ENCODE measurements at regions not wholly inside any gene's neighbourhood (a gene's known extent, or its start where the extent isn't known, plus 50 kb on each side); places are given as distances from the start of the nearest gene placed in this dataset.
A peak's percentile ranks its signal among the peaks of the same experiment; 100 is the strongest.
"Not testable (repeated sequence)": the region's sequence is repeated elsewhere in the genome, so short reads cannot be mapped to it uniquely, and the experiment has no call there.

- no peak for DNase-seq
Observed at GRCh38 chr4:60619531-60620305, 580.4 kb upstream of the ADGRL3 start.

DNA sequence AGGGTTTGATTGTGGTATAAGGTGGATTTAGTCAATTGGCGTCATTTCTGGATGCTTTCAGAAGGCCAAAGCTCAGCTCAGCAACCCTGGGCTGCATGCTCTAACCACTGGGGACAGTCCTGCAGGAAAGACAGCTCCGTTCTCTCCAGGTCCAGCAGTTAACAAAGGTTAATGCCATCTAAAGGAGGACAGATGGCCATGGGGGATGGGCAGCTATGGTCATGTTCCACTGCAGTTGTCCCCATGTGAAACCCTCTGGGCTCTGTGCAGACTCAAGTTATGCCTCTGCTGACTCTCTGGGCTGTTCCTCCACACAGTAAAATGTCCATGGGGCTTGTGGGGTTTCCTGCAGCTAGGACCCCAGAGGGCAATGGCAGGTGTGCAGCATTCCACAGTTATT is 562.1 kb upstream of the ADGRL3 start:
- DNase-seq: no peak

DNA sequence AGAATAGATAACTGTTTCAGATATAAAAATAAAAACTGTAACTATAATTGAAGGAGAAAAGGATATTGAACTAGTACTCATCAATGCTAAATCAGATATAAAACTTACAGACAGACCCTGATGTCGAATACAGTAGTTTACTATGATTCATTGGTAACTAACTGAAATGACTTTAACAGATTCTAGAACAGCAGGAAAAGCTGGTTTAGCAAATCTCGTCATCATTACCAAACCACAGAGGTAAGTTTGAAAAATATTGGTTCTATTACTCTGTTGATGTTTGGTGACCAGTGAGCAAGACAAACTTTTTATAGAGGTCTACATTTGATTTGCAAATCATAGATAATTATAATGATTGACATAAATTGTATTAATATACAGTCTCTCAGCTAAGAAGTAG is 551.4 kb upstream of the ADGRL3 start:
- no peak for DNase-seq

GRCh38 chr4:60652933-60653332 is 547.2 kb upstream of the ADGRL3 start:
- DNase-seq: no peak

DNA sequence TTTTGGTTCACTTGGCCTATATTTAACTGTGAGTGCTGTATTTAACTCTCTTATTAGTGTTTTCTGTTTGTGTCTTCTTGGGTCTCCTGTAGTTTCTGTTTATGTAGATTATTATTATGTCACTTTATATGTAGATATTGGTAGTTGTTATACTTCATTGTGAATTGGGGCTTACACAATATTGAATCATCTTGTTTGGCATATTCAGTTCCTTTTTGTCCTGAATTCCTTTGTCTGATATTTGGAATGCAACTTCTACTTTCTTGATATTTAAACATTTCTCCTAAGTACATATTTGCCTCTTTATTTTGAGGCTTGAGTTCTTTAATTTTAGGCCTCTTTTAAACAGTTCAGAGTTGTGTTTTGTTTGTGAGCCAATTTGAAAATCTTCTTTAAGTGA is 544.8 kb upstream of the ADGRL3 start:
- DNase-seq: no peak

DNA sequence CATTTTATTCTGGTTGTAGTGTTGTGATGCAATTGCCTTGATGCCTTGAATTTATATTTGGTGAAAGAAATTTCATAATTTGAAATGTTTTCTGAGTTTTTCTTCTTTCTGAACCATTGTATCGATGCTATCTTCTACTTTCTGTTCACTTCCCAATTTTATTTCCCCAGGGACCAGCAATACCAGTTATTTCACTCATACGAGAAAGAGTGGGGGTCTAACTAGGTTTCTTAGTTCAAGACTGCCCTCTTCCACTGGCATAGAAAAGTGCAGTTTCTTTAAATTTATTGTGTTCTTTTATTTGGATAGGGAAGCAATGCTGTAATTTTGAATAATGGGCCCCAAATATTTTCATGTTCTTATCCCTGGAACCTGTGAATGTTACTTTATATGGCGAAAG is 544.0 kb upstream of the ADGRL3 start:
- DNase-seq: no peak

DNA sequence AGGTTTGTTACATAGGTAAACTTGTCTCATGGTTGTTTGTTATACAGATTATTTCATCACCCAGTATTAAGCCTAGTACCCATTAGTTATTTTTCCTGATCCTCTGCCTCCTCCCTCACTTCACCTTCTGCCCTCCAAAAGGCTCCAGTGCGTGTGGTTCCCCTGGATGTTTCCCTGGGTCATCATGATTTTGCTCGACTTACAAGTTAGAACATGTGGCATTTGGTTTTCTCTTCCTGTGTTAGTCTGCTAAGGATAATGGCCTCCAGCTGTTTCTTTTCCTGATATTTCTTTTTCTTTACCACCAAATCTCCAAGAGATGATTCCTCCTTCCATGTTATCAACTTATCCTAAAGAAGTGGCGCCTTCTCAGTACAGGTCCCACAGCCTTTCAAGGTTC is 543.1 kb upstream of the ADGRL3 start:
- DNase-seq: no peak

DNA sequence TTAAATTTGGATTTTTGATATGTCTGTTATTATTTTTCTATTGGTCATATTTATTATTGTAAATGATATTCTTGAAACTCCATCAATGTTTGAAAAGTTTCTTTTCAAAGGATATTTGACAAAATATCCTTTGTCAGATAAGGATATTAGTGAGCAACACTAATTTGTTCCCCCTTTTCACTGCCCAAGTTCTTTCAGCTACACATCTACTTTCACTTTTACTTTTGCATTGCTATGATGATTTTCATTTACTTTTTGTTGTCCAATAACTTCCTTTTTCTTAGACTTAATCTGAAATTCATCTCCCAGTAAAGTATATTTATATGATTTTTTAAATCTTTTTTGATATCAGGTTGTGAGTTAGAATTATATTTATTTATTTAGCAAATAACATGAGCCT is 542.3 kb upstream of the ADGRL3 start:
- no peak for DNase-seq

DNA sequence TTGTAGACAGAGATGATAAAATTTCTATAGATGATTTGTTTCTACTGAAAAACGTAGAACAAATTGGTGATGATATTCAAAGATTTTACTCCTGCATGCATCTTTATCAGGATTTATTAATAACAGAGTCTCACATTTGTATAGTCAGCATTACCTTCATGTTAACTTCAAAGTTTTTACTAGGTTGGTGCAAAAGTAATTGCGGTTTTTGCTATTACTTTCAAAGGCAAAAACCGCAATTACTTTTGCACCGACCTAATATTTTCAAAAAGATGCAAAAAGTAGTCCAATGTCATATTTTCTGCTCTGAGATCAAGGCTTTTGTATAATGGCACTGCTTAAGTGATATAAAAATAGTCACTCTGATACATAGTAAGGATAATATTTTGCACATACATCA is 536.4 kb upstream of the ADGRL3 start:
- no peak for DNase-seq

DNA sequence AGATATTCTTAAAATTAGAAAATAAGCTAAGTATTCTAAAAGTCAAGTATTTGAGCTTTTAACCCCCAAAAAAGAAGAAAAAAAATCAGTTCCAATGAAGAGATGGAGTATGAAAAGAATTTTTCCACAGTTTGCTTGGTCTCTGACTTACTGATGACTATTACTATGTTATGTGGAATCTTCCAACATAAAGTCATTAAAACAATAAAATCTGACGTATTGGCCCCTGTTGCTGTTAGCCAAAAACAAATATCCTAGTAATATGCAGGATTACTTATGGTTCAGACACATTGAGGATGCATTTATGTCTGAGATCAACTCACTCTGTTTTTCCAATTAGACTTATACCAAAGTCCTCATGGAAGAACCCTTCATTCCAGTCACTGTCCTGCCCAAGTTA is 517.2 kb upstream of the ADGRL3 start:
- DNase-seq: no peak

DNA sequence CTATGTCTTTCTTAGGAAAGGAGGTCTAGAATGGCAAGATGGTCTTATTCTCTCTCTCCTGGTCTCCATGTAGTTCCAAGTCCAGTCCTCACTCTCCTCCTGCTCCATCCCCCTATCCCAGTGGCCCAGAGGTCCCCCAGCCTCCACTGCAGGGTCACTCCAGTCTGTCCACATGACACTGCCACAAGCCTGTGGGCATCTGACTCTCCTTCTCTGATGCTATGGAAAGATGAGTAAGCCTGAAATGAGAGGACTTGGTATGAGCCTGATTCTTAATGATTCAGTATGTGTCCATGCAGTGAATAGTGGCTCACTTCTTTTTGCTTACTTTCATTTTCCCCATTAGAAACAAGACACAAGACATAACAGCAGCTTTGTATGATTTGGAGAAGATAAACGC is 516.8 kb upstream of the ADGRL3 start:
- no peak for DNase-seq

DNA sequence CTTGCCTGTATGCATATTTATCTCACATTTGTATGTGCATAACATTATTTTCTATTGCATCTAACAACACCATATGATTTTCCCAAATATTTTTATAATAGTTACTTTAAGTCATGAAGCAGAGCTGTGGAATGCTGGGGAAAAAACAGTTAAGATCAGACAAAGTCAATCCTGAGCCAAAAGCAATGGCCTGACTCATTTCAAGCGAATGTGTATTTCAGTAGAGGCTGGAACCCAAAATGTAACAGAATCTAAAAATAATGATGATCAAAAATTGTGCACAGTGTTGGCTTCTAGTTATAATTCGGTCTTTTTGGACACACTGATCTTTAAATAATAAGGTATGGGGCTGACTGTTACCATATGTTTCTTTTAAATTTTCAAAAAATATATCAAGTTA is 516.2 kb upstream of the ADGRL3 start:
- DNase-seq: peak; percentile 40 to 67

DNA sequence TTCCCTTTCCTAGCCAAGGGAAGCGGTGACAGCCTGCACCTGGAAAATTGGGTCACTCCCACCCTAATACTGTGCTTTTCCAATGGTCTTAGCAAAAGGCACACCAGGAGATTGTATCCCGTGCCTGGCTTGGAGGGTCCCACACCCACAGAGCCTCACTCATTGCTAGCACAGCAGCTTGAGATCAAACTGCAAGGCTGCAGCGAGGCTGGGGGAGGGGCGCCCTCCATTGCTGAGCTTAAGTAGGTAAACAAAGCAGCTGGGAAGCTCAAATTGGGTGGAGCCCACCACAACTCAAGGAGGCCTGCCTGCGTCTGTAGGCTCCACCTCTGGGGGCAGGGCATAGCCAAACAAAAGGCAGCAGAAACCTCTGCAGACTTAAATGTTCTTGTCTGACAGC is 504.1 kb upstream of the ADGRL3 start:
- DNase-seq: not testable (repeated sequence)

DNA sequence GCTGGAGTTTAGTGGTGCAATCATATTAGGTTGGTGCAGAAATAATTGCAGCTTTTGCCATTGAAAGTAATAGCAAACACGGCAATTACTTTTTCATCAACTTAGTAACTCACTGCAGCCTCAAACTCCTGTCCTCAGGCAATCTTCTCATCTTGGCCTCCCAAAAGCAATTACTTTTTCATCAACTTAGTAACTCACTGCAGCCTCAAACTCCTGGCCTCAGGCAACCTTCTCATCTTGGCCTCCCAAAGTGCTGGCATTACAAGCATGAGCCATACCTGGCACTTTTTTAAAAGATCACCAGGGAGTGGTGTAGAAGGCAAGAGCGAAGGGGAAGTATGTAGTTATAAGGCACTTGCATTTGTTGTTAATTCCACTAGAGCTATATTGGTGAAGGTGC is 491.1 kb upstream of the ADGRL3 start:
- DNase-seq: no peak

DNA sequence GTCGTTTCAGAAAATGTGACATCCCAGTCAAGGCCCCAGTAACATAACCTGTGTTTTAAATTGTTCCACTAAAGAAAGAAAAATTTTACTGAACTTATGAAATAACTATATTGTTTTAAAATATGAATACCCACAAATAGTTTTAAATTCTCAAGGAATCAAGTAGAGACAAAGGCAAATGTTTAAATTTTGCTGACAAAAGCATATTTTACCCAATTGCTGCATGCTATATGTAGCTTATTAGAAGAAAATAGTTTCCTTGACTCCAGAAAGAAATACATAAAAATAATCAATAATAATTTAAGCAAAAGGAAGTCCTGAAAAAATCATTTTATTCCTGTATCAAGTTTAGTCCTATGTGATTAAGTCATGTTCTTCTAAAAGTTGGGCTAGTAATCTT is 481.3 kb upstream of the ADGRL3 start:
- DNase-seq: no peak

DNA sequence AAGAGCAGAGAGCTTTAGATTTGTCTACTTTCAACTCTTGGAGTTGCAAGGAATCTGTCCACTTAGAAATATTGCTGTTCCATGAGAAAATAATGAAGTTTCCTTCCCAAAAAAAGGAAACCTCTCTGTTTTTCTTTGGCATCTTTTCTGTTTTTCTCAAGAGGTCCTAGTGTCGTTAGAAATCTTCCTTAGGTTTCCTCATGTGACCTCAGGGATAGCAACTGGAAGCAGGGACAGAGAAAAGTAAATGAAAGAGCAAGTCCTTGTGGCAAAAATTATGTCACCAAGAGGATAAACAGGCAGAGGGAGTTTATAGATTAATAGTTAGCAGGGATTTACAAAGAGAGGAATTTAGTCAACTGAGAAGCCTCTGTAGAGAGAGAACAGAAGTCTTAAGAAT is 478.4 kb upstream of the ADGRL3 start:
- DNase-seq: no peak

DNA sequence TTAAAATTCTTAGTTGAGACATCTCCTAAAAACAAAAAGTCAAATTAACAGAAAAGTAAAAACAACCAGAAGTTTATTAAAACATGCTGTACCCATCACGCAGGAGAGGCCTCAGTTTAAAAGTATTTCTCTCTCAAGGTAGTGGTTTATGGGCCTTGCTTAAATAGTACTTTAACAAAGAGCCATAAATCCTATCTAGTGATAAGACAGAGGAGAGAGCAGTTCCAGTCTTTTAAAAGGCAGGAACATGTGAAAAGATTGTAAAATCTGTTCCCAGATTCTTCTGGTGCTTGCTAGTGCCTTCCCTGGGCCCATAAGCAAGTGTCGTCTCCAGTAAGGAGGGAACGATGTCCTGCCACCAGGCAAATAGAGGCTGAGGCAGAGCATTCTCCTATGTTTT is 476.3 kb upstream of the ADGRL3 start:
- DNase-seq: no peak

GRCh38 chr4:60724623-60725022 is 475.5 kb upstream of the ADGRL3 start:
- no peak for DNase-seq

DNA sequence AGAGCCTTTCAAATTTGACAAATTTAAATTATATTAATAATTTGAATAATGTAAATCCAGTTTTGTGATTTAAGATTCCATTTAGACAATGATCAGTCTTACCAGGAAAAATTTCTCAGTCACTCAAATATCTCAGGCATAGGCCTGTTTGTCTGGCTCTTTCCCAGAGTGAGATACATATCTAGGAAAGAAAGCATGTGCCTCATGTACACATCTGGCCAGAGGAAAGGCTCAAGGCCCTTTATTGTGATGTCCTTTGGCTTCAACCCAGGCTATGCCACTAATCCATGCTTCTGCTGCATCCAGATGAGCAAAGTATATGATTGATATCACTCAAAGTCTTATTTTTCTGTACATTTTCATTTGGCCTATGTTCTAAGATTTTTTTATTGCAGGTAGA is 473.3 kb upstream of the ADGRL3 start:
- DNase-seq: no peak

GRCh38 chr4:60729194-60729593 is 470.9 kb upstream of the ADGRL3 start:
- no peak for DNase-seq

DNA sequence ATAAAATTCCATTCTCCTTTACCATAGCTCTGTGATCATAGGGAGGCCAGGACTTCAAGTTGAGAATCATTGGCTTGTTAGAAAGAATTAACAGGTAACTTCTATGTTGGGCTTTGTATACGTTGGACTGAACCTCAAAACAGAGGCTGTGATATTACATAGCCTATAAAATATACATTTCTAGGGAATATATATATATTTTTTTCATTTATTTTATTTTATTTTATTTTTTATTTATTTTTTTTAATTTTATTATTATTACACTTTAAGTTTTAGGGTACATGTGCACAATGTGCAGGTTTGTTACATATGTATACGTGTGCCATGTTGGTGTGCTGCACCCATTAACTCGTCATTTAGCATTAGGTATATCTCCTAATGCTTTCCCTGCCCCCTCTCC is 470.4 kb upstream of the ADGRL3 start:
- not testable (repeated sequence) for DNase-seq

DNA sequence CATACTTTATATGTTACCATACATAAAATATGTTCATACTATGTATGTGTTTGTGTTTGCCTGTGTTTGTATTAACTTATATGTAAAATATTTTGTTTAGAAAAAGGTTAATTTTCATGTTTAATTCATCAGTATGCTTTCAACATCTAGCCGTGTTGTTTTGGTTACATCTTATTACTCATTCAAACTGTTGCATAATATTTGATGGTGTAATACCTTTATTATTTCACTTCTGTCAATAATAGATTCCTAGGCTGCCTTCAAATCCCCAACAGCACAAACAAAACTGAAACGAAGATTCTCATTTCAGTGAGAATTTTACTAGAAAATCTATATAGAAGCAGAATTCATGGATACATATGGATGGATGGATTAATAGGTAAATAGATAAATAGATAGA is 462.3 kb upstream of the ADGRL3 start:
- DNase-seq: no peak

DNA sequence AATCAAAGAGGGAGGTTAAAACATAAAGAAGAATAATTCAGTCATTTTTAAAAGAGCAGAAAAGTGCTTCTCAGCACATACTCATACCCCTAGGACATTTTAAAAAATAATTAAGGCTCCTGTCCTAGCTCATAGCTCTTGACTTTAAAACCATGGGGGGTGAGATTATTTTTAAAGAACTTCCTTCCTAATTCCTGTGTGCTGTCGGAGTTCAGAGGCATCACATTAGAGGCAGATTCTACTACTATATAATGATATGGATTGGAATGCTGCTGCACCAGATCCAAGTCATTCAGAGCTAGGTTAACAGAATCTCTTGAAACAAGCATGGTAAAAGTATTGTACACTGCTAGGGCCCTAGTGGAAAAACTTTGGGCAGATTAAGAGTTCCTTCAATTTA is 456.5 kb upstream of the ADGRL3 start:
- DNase-seq: no peak

DNA sequence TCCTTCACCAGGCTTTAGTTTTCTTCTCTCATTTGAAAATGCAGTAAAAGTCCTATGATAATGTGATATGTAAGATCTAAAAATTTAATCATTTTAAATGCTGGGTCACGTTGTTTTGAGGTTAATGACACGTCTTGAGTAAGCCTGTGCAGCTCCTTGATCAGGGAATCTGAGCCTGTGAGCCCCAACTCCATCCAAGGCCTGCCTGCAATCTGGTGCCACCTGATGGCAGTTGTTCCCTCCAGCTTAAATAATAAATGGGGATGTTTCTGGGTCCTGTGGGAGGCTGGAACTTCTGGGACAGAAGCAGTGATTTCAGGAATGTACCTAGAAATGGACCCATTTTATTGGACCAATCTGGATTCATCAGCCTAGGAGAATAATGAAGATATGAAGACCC is 455.4 kb upstream of the ADGRL3 start:
- no peak for DNase-seq
